KOPT-K1 (cell line): ENCODE measurements at regions not wholly inside any gene's neighbourhood (a gene's known extent, or its start where the extent isn't known, plus 50 kb on each side); places are given as distances from the start of the nearest gene placed in this dataset.

Experiments used
- H3K27ac ChIP-seq: fragments of 200-600 bp; sonication (generic); 2 replicates; pipeline ENCODE4 v1.5.1; 2016; ENCODE audit warnings: antibody characterized with exemption, mild to moderate bottlenecking, low read depth, low read length; ENCODE audit not compliant: poor library complexity, severe bottlenecking
- H3K36me3 ChIP-seq: fragments of 200-600 bp; sonication (generic); 2 replicates; pipeline ENCODE4 v1.5.1; 2017; ENCODE audit warnings: antibody characterized with exemption, mild to moderate bottlenecking, low read length, moderate library complexity; ENCODE audit not compliant: insufficient read depth
- H3K9me3 ChIP-seq: fragments of 200-600 bp; sonication (generic); 2 replicates; pipeline ENCODE4 v1.5.1; 2017; ENCODE audit warnings: antibody characterized with exemption, low read length, mild to moderate bottlenecking; ENCODE audit not compliant: insufficient read depth, poor library complexity, severe bottlenecking

GRCh38 chr5:2038321-2039179 lies 155.8 kb upstream of the IRX4 start:
- no peaks in the 10 kb centered on the region for H3K9me3 ChIP-seq
- H3K36me3 ChIP-seq, result no peaks in the 10 kb centered on the region
- no peak overlapping the region for H3K27ac ChIP-seq

DNA sequence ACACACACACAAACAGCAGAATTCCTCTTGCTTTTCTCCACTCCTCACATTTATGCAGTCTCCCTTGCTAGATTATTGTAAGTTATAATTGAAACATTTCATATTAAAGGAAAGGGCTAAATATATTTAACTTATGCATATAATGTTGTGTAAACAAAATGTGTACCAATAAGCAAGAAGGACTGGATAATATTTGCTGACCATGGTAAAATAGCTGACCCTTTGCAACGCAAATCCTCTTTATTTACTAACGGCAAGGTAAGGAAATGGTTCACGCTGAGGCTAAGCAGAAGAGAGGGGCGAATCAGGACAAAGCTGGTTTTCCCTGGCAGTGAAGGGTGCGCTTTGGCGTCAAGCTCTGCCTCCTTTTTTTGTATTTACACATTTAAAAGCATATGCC lies 154.2 kb upstream of the IRX4 start:
- no peak overlapping the region for H3K27ac ChIP-seq
- H3K36me3 ChIP-seq, result no peaks in the 10 kb centered on the region
- H3K9me3 ChIP-seq, result no peaks in the 10 kb centered on the region

GRCh38 chr5:2032432-2032831 lies 149.7 kb upstream of the IRX4 start:
- Histone ChIP-seq H3K36me3 (no peaks in the 10 kb centered on the region), H3K27ac (no peak overlapping the region), H3K9me3 (peaks cover 5% of the 10 kb centered on the region)

- Histone ChIP-seq H3K36me3 (no peaks in the 10 kb centered on the region), H3K27ac (no peak overlapping the region), H3K9me3 (peaks cover 6% of the 10 kb centered on the region)
These were observed 148.9 kb upstream of the IRX4 start for GRCh38 chr5:2031581-2031980.

DNA sequence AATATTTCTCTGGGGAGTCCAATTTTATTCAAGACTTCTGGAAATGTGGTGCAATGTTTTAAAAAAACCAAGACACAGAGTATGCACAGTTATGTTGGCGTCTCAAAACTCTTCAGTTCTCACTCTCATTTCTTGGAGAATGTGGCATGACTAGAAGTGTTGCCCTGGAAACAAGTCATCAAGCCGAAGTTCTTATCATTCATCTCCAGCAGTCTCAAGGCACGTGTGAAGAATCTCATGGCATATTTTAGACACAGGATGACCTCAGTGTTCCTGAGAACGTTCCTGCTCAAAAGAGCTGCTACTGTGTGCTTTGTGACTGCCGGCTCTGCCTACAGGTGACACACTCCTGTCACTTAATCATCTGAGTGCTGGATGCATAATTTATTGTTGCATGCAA lies 147.4 kb upstream of the IRX4 start:
- H3K36me3 ChIP-seq, result no peaks in the 10 kb centered on the region
- H3K27ac ChIP-seq, result no peak overlapping the region
- peaks cover 9% of the 10 kb centered on the region for H3K9me3 ChIP-seq

- H3K9me3 ChIP-seq, result peaks cover 9% of the 10 kb centered on the region
These were observed 146.5 kb upstream of the IRX4 start for GRCh38 chr5:2029206-2029605.

DNA sequence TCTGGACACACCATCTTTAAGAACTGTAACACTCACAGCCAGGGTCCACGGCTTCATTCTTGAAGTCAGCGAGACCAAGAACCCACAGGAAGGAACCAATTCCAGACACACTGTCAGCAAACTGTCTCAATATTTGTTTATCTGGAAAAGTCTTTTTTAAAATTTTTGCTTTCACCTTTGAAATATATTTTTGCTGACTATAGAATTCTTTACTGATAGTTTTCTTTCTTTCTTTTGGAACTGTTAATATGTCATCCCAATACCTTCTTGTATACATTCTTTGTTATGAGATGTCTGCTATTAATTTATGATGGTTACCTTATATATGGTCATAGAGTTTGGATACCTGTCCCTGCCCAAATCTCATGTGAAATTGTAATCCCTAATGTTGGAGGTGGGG lies 145.1 kb upstream of the IRX4 start:
- Histone ChIP-seq H3K9me3 (peaks cover 9% of the 10 kb centered on the region), H3K27ac (no peak overlapping the region), H3K36me3 (no peaks in the 10 kb centered on the region)

More at GRCh38 chr5:2029206-2029605, 146.5 kb upstream of the IRX4 start:
- Histone ChIP-seq H3K27ac (no peak overlapping the region), H3K36me3 (no peaks in the 10 kb centered on the region)

GRCh38 chr5:2024986-2025721 lies 142.4 kb upstream of the IRX4 start:
- Histone ChIP-seq H3K27ac (no peak overlapping the region), H3K9me3 (peaks cover 9% of the 10 kb centered on the region), H3K36me3 (no peaks in the 10 kb centered on the region)

- H3K9me3 ChIP-seq, result peaks cover 7% of the 10 kb centered on the region
- no peaks in the 10 kb centered on the region for H3K36me3 ChIP-seq
- no peak overlapping the region for H3K27ac ChIP-seq
These were observed 140.5 kb upstream of the IRX4 start for GRCh38 chr5:2023196-2023595.

- H3K27ac ChIP-seq, result no peak overlapping the region
- H3K36me3 ChIP-seq, result no peaks in the 10 kb centered on the region
- H3K9me3 ChIP-seq, result peaks cover 3% of the 10 kb centered on the region
These were observed 139.7 kb upstream of the IRX4 start for GRCh38 chr5:2022436-2022835.

DNA sequence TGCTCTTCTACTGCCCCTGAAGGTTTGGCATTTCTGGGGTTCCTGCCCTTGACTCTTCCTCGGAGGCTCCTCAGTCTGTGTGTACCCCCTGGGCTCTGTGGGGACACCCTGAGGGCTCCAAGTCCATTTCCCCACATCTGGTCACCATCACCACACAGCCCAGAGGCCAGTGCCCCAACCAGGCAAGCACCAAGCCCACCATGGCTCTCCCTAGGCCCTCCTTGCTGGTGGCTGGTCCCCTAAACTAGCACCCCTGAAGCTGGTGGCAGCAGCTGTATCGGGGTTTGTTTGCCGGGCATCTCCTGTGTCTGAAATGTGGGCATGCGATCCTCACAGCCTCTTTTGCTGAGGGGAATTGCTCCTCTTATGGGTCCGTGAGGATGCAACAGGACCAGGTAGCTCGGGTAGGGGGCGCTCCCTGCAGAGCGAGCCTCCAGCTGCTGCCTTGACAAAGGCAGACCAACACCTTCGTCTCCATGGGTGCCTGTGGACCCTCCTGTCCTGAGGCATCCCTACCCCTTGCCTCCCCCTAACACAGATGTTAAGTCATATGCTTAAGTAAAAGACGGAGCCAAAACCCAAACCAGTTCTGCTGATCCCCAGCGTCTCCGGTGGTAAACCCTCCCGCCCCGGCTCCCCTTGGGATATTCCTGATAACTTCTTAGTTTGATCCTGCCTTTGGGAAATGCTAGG lies 138.9 kb upstream of the IRX4 start:
- Histone ChIP-seq H3K9me3 (peaks cover 3% of the 10 kb centered on the region), H3K36me3 (no peaks in the 10 kb centered on the region), H3K27ac (peak overlapping the region; percentile 36)

- H3K9me3 ChIP-seq, result no peaks in the 10 kb centered on the region
- H3K36me3 ChIP-seq, result no peaks in the 10 kb centered on the region
- H3K27ac ChIP-seq, result peak overlapping the region; percentile 36
These were observed 138.0 kb upstream of the IRX4 start for GRCh38 chr5:2020730-2021129.

- Histone ChIP-seq H3K36me3 (no peaks in the 10 kb centered on the region), H3K9me3 (no peaks in the 10 kb centered on the region), H3K27ac (no peak overlapping the region)
These were observed 137.0 kb upstream of the IRX4 start for GRCh38 chr5:2019716-2020115.

DNA sequence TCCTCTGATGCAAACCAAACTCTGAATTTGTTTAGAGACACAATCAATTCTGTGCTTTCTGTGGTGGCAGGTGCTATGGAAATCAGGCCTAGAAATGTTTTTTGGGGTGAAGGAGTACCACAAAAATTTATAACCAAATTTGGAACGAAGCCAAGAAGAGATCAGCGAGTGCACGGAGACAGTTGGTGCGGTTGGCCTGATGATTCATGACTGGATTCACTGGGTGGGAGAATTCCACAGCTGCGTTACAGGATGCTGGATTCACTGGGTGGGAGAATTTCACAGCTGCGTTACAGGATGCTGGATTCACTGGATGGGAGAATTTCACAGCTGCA lies 135.6 kb upstream of the IRX4 start:
- Histone ChIP-seq H3K9me3 (no peaks in the 10 kb centered on the region), H3K27ac (no peak overlapping the region), H3K36me3 (no peaks in the 10 kb centered on the region)
